ENCODE measurements at regions not wholly inside any gene's neighbourhood (a gene's known extent, or its start where the extent isn't known, plus 50 kb on each side); places are given as distances from the start of the nearest gene placed in this dataset.

DNA sequence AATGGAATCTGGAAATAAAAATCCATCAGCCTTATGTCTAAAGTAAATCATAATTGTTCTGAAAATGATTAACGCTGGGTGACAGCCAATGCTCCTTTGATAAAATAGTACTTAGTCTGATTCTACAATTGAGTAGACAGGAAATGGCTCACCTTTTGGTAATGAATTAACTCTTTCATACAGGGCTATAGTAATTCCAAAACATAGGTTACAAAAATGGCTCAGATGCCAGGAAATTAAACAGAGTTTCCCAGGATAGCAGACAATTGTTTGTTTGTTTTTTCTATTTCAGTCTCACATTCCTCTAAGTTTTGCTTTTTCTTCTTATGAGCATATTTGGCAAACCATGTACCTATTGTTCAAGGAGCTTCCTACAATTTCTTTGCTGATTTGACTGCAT, 257.2 kb upstream of the EPHA7 start:
- TF ChIP-seq, protein P1, sequence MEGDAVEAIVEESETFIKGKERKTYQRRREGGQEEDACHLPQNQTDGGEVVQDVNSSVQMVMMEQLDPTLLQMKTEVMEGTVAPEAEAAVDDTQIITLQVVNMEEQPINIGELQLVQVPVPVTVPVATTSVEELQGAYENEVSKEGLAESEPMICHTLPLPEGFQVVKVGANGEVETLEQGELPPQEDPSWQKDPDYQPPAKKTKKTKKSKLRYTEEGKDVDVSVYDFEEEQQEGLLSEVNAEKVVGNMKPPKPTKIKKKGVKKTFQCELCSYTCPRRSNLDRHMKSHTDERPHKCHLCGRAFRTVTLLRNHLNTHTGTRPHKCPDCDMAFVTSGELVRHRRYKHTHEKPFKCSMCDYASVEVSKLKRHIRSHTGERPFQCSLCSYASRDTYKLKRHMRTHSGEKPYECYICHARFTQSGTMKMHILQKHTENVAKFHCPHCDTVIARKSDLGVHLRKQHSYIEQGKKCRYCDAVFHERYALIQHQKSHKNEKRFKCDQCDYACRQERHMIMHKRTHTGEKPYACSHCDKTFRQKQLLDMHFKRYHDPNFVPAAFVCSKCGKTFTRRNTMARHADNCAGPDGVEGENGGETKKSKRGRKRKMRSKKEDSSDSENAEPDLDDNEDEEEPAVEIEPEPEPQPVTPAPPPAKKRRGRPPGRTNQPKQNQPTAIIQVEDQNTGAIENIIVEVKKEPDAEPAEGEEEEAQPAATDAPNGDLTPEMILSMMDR (IDR thresholded peaks at IDR 0.05) = no peak
- TF ChIP-seq POLR2A (IDR thresholded peaks at IDR 0.05) = no peak

All from adrenal gland (tissue), 5 donors.